ENCODE measurements at regions not wholly inside any gene's neighbourhood (a gene's known extent, or its start where the extent isn't known, plus 50 kb on each side); places are given as distances from the start of the nearest gene placed in this dataset.
A peak's percentile ranks its signal among the peaks of the same experiment; 100 is the strongest.

- FAIRE-seq: no peak
These were observed 81.1 kb upstream of the ADAD1 start for GRCh38 chr4:122297694-122298093.

DNA sequence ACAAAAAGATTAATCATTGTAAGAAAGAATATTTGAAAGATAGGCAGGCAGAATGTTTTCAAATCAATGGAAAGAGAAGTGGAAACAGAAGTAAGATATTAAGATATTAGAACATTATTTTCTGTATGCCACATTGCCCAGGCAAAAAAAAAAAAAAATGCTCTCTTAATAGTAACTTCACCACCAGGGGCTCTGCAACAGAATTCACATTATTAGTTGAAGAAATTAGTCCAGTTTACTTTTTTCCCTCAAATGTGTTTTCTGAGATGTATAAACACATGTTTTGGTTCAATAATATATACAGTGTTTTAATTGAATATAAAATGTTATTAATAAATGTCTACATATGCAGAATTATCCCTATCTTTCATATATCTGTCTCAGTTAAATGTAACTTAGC, 78.0 kb upstream of the ADAD1 start:
- DNase-seq (ENCODE audit: low spot score in 2 of 2) (no peak), FAIRE-seq (no peak)

More at GRCh38 chr4:122297694-122298093, 81.1 kb upstream of the ADAD1 start:
- no peak for DNase-seq (ENCODE audit: low spot score in 2 of 2)

DNA sequence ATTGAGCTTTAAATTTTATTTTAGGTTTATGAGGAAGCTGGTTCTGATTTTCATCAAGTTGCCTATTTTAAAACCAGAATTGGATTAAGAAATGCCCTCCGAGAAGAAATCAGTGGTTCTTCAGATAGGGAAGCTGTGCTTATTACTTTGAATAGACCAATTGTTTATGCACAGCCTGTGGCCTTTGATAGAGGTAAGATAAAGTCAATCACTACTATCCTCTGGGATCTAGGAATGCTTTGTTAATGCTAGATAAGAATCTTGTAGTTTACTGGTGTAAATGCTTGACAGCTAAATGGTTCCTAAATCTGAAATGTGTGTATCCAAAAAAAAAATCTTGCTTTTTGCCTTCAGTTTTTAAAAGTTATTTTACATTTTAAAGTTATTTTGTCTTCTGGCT, 73.0 kb upstream of the ADAD1 start:
- no peak for DNase-seq (ENCODE audit: low spot score in 2 of 2)
- FAIRE-seq: no peak

- FAIRE-seq: peak; percentile 78
These were observed 68.7 kb upstream of the ADAD1 start for GRCh38 chr4:122309988-122310626.

GRCh38 chr4:122313006-122313646, 65.7 kb upstream of the ADAD1 start:
- FAIRE-seq (no peak), DNase-seq (ENCODE audit: low spot score in 2 of 2) (no peak)

More at GRCh38 chr4:122309988-122310626, 68.7 kb upstream of the ADAD1 start:
- DNase-seq (ENCODE audit: low spot score in 2 of 2): no peak

GRCh38 chr4:122326908-122327307, 51.9 kb upstream of the ADAD1 start:
- no peak for DNase-seq (ENCODE audit: low spot score in 2 of 2)
- no peak for FAIRE-seq

DNA sequence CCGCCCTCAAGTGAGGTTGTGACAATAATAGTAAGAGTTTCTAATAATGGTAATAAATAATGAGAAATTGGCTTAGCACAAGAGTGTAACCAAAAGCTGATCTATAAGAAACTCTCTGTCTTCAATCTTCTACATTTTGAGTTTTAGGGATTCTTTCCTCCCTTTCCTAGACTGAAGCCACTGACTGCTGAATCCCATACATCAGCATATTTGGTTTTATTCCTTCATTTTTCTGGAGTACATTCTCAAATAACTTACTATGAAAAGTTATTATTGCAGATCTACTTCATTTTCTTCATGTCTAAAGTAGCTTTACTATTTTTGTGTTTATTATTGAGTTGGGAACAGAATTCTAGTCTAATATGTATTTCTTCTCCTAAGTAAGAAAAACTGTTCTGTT, 49.9 kb upstream of the ADAD1 start:
- FAIRE-seq: no peak

More for the DNA sequence above, 49.9 kb upstream of the ADAD1 start:
- DNase-seq (ENCODE audit: low spot score in 2 of 2): no peak

Measured in frontal cortex (tissue), 3 donors.